Keratinocyte (primary cell): ENCODE measurements at regions not wholly inside any gene's neighbourhood (a gene's known extent, or its start where the extent isn't known, plus 50 kb on each side); places are given as distances from the start of the nearest gene placed in this dataset.

Experiments used
- DNase-seq: peaks from one replicate; pipeline ENCODE4 v3.0.0-alpha.2; 2011; ENCODE audit warnings: low read depth, missing footprints, low spot score
- FAIRE-seq: peaks from 2 replicates; lab custom pipeline; 2011; peaks lifted over from hg19 to GRCh38; lab: Jason Lieb, UNC
- H2AFZ ChIP-seq: 2 replicates; pipeline ENCODE4 v1.6.0; 2012; ENCODE audit warnings: low read length, control low read depth, inconsistent platforms; ENCODE audit not compliant: control insufficient read depth
- H3K27ac ChIP-seq: 2 replicates; pipeline ENCODE4 v1.5.1; 2011; ENCODE audit warnings: low read length; ENCODE audit not compliant: control insufficient read depth, insufficient read depth
- H3K27me3 ChIP-seq: 3 replicates; pipeline ENCODE4 v1.6.0; 2011; ENCODE audit warnings: low read length; ENCODE audit not compliant: control insufficient read depth, insufficient read depth; ENCODE audit errors: extremely low read depth
- H3K36me3 ChIP-seq, 2 experiments: 2 replicates in 1 of 2; 3 replicates in 1 of 2; pipeline ENCODE4 v1.5.1; 2011; ENCODE audit warnings: low read length in 2 of 2, mild to moderate bottlenecking in 1 of 2; ENCODE audit not compliant: control insufficient read depth in 2 of 2, insufficient read depth in 2 of 2; ENCODE audit errors: extremely low read depth in 1 of 2
- H3K4me1 ChIP-seq: 3 replicates; pipeline ENCODE4 v1.5.1; 2011; ENCODE audit warnings: low read length; ENCODE audit not compliant: control insufficient read depth, insufficient read depth; ENCODE audit errors: extremely low read depth
- H3K4me2 ChIP-seq: 3 replicates; pipeline ENCODE4 v1.6.0; 2011; ENCODE audit warnings: low read depth, low read length; ENCODE audit not compliant: control insufficient read depth, insufficient read depth; ENCODE audit errors: extremely low read depth
- H3K4me3 ChIP-seq, 3 experiments: fragments of 200-600 bp in 1 of 3; sonication (generic) in 1 of 3; 2 replicates in 2 of 3; 3 replicates in 1 of 3; pipeline ENCODE4 v1.5.1; 2011 to 2016; ENCODE audit warnings: low read length in 3 of 3, mild to moderate bottlenecking in 3 of 3, control low read depth in 2 of 3, inconsistent platforms in 1 of 3, low read depth in 1 of 3, mixed read lengths in 1 of 3, mixed run types in 1 of 3, moderate library complexity in 1 of 3; ENCODE audit not compliant: control insufficient read depth in 2 of 3, insufficient read depth in 2 of 3; ENCODE audit errors: extremely low read depth in 1 of 3
- H3K79me2 ChIP-seq: 2 replicates; pipeline ENCODE4 v1.6.0; 2012; ENCODE audit warnings: low read length; ENCODE audit not compliant: control insufficient read depth, insufficient read depth
- H3K9ac ChIP-seq: 3 replicates; pipeline ENCODE4 v1.6.0; 2011; ENCODE audit warnings: low read length; ENCODE audit not compliant: control insufficient read depth, insufficient read depth; ENCODE audit errors: extremely low read depth
- H3K9me1 ChIP-seq: 3 replicates; pipeline ENCODE4 v1.6.0; 2011; ENCODE audit warnings: low read length; ENCODE audit not compliant: control insufficient read depth, insufficient read depth; ENCODE audit errors: extremely low read depth
- H3K9me3 ChIP-seq: 2 replicates; pipeline ENCODE4 v1.5.1; 2012; ENCODE audit warnings: low read depth, low read length; ENCODE audit not compliant: control insufficient read depth
- H4K20me1 ChIP-seq: 3 replicates; pipeline ENCODE4 v1.6.0; 2011; ENCODE audit warnings: low read length; ENCODE audit not compliant: control insufficient read depth, insufficient read depth; ENCODE audit errors: extremely low read depth
- EZH2 ChIP-seq: IDR thresholded peaks from one replicate; pipeline ENCODE4 v1.6.1; 2012; ENCODE audit warnings: inconsistent platforms, mild to moderate bottlenecking, low read length, moderate library complexity
- dilution Hi-C: fragments of 300-500 bp; cut with MboI; formaldehyde crosslinking; loops from one replicate; pipeline ENCODE4 v1.7.0; 2020; ENCODE audit warnings: low sequenced_read_pairs; ENCODE audit not compliant: extremely low pct_ligation_motif_present
- TF ChIP-seq, protein P1 (sequence below), 3 experiments: IDR thresholded peaks in 1 of 3; conservative IDR thresholded peaks in 1 of 3; optimal IDR thresholded peaks in 1 of 3; 2 replicates in 2 of 3; 3 replicates in 1 of 3; pipeline versions ENCODE3 to v1.5.1; 2011; ENCODE audit warnings: low read length in 3 of 3, mild to moderate bottlenecking in 3 of 3, moderate library complexity in 2 of 3, control low read depth in 1 of 3, inconsistent platforms in 1 of 3; ENCODE audit not compliant: insufficient read depth in 2 of 3; ENCODE audit errors: extremely low read depth in 1 of 3

DNA sequence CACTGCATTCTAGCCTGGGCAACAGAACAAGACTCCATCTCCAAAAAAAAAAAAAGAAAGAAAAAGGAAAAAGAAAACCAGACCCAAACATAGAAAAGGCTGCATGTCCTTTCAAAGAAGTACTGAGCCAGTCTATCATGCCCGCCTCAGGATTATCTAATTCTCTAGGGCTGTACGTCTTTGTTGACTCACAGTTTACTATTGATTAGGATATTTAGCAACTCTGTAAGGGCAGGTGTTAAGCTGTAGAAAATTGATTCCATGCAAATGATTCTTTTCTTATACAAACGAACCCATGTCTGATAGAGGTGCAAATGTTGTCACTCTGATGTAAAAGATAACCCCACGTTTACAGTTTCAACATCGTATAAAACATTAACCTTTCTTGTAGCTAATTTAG is 209.0 kb downstream of the TTLL2 start:
- no peaks in the 10 kb centered on the region for H3K27me3 ChIP-seq
- no peak overlapping the region for H3K9ac ChIP-seq
- H3K79me2 ChIP-seq: no peaks in the 10 kb centered on the region
- no peaks in the 10 kb centered on the region for H3K9me3 ChIP-seq
- dilution Hi-C loops: no loop called here
- no peaks in the 10 kb centered on the region for H3K36me3 ChIP-seq
- no peak for TF ChIP-seq EZH2
- TF ChIP-seq, protein P1, sequence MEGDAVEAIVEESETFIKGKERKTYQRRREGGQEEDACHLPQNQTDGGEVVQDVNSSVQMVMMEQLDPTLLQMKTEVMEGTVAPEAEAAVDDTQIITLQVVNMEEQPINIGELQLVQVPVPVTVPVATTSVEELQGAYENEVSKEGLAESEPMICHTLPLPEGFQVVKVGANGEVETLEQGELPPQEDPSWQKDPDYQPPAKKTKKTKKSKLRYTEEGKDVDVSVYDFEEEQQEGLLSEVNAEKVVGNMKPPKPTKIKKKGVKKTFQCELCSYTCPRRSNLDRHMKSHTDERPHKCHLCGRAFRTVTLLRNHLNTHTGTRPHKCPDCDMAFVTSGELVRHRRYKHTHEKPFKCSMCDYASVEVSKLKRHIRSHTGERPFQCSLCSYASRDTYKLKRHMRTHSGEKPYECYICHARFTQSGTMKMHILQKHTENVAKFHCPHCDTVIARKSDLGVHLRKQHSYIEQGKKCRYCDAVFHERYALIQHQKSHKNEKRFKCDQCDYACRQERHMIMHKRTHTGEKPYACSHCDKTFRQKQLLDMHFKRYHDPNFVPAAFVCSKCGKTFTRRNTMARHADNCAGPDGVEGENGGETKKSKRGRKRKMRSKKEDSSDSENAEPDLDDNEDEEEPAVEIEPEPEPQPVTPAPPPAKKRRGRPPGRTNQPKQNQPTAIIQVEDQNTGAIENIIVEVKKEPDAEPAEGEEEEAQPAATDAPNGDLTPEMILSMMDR (optimal IDR thresholded peaks at IDR 0.05 in 1 of 3, IDR thresholded peaks at IDR 0.05 in 1 of 3, conservative IDR thresholded peaks at IDR 0.05 in 1 of 3; ENCODE audit: extremely low read depth in 1 of 3, insufficient read depth in 2 of 3, low read length in 3 of 3): no peak
- FAIRE-seq (no peak), DNase-seq (no peak)
- H3K4me1 ChIP-seq: no peaks in the 10 kb centered on the region
- H3K27ac ChIP-seq: no peak overlapping the region
- H3K9me1 ChIP-seq: no peaks in the 10 kb centered on the region
- H4K20me1 ChIP-seq: no peaks in the 10 kb centered on the region
- H3K4me3 ChIP-seq: no peak overlapping the region
- no peak overlapping the region for H3K4me2 ChIP-seq
- H2AFZ ChIP-seq: no peak overlapping the region

DNA sequence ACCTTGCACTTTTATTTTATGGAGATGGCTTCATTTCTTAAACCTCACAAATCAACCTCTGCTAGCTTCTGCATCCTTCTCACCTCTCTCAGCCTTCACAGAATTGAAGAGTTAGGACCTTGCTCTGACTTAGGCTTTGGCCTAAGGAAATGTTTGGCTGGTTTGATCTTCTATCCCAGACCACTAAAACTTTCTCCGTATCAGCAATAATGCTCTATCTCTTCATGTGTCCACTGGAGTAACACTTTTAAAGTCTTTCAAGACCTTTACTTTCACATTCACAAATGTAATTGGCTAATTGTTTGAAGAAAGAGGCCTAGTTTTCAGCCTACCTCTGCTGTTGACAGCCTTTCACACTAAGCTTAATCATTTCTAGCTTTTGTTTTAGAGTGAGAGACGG is 212.9 kb downstream of the TTLL2 start:
- no peaks in the 10 kb centered on the region for H3K79me2 ChIP-seq
- no peak for TF ChIP-seq EZH2
- TF ChIP-seq, protein P1 (optimal IDR thresholded peaks at IDR 0.05 in 1 of 3, IDR thresholded peaks at IDR 0.05 in 1 of 3, conservative IDR thresholded peaks at IDR 0.05 in 1 of 3; ENCODE audit: extremely low read depth in 1 of 3, insufficient read depth in 2 of 3, low read length in 3 of 3): no peak
- no peak for FAIRE-seq

More for the DNA sequence above, 212.9 kb downstream of the TTLL2 start:
- Histone ChIP-seq H3K27me3 (no peaks in the 10 kb centered on the region), H4K20me1 (no peaks in the 10 kb centered on the region), H3K4me1 (no peaks in the 10 kb centered on the region), H3K4me2 (no peak overlapping the region), H3K9ac (no peak overlapping the region), H3K4me3 (no peak overlapping the region), H3K27ac (no peak overlapping the region), H2AFZ (no peak overlapping the region), H3K9me3 (no peaks in the 10 kb centered on the region), H3K36me3 (no peaks in the 10 kb centered on the region), H3K9me1 (no peaks in the 10 kb centered on the region)
- dilution Hi-C loops: no loop called here
- DNase-seq: no peak
